ENCODE measurements at regions not wholly inside any gene's neighbourhood (a gene's known extent, or its start where the extent isn't known, plus 50 kb on each side); places are given as distances from the start of the nearest gene placed in this dataset.

DNA sequence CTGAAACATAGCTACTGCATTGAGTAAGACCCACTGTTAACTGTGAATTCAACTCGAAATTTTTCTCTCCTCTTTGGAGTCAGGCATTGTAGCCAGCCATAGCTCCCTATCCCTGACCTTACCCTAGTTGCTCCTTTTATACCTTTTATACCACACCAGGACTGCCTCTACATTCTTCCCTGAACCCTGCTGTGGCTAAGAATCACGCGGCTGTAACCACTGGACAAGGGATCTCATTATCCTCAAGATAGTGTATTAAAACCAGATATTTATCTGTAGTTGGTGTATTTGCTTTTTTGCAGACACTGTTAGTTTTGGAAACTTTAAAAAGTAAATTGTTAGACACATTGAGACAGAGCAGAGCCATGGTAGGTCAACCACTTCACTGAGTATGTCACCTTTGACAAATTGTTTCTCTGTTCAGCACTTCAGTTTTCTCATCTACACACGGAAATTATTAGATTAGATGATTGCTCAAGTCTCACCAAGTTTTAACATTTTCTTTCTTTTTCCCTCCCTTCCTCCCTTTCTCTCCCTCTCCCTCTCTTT, 136.5 kb upstream of the PRNP start:
- FAIRE-seq (no peak), DNase-seq (ENCODE audit: low read depth) (no peak)
- Histone ChIP-seq H3K27me3 (ENCODE audit: control insufficient read depth, insufficient read depth, low read length) (no peaks in the 10 kb centered on the region), H3K4me3 (ENCODE audit: low read depth, low read length) (no peak overlapping the region), H3K36me3 (ENCODE audit: control insufficient read depth, insufficient read depth, low read length) (no peaks in the 10 kb centered on the region)
- TF ChIP-seq, protein P1, sequence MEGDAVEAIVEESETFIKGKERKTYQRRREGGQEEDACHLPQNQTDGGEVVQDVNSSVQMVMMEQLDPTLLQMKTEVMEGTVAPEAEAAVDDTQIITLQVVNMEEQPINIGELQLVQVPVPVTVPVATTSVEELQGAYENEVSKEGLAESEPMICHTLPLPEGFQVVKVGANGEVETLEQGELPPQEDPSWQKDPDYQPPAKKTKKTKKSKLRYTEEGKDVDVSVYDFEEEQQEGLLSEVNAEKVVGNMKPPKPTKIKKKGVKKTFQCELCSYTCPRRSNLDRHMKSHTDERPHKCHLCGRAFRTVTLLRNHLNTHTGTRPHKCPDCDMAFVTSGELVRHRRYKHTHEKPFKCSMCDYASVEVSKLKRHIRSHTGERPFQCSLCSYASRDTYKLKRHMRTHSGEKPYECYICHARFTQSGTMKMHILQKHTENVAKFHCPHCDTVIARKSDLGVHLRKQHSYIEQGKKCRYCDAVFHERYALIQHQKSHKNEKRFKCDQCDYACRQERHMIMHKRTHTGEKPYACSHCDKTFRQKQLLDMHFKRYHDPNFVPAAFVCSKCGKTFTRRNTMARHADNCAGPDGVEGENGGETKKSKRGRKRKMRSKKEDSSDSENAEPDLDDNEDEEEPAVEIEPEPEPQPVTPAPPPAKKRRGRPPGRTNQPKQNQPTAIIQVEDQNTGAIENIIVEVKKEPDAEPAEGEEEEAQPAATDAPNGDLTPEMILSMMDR (IDR thresholded peaks at IDR 0.05; ENCODE audit: insufficient read depth, low read length, severe bottlenecking) = no peak

DNA sequence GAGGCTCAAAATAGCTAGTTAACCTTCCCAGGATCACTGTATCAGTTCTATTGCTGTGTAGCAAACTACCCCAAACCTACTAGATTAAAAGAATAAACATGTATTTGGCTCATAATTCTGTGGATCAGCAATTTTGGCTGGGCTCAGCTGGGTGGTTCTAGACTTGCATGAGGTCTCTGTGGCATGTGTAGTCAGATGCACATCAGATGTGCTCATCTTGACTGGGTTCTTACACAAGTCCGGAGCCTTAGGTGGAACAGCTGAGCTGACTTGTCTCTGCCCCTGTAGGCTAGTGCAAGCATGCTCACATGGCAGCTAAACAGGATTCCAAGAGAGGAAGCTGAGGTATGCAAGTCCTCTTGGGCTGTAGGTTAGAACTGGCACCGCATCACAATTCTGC, 137.7 kb upstream of the PRNP start:
- Histone ChIP-seq H3K4me3 (ENCODE audit: low read depth, low read length) (no peak overlapping the region), H3K36me3 (ENCODE audit: control insufficient read depth, insufficient read depth, low read length) (no peaks in the 10 kb centered on the region), H3K27me3 (ENCODE audit: control insufficient read depth, insufficient read depth, low read length) (no peaks in the 10 kb centered on the region)
- FAIRE-seq = no peak
- DNase-seq (ENCODE audit: low read depth) = peak; percentile 95
- TF ChIP-seq, protein P1 (IDR thresholded peaks at IDR 0.05; ENCODE audit: insufficient read depth, low read length, severe bottlenecking) = no peak

DNA sequence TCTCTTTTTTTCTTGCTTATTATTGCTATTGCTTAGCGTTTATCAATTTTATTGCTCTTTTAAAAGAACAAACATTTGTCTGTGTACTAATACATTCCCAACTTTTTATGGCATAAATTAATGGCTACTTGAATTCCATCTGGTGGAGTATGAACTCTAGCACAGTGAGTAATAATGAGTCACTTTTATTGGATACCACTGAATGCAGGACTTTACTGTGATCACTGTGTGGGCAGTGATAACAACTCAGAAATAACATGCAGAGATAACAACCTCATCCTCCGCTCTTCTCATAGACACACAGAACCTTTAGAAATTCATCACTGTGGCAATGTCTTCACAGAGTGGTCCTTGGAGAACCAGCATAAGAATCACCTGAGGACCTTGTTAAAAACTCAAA, 139.5 kb upstream of the PRNP start:
- Histone ChIP-seq H3K27me3 (ENCODE audit: control insufficient read depth, insufficient read depth, low read length) (no peaks in the 10 kb centered on the region), H3K36me3 (ENCODE audit: control insufficient read depth, insufficient read depth, low read length) (no peaks in the 10 kb centered on the region), H3K4me3 (ENCODE audit: low read depth, low read length) (no peak overlapping the region)
- DNase-seq (ENCODE audit: low read depth) (peak; percentile 88), FAIRE-seq (no peak)
- TF ChIP-seq, protein P1 (IDR thresholded peaks at IDR 0.05; ENCODE audit: insufficient read depth, low read length, severe bottlenecking) = no peak

DNA sequence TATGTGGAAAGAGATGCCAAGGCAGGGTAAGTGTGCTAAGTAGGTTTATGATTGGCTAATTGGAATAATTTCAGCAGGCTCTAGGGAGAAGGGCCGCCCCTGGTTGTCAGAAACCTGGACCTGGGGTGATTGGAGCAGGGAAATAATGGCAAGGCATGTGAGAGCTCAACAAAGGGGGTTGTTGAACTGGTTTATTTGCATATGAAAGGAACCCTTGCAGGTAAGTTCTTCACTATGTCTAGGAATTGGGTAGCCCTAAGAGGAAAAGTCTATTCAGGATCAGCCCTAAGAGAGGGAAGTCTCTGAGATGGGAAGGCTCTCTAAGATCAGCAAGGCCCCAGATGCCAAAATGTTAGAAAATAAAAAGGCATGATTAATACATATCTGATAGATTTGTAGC, 139.9 kb upstream of the PRNP start:
- H3K27me3 ChIP-seq (ENCODE audit: control insufficient read depth, insufficient read depth, low read length) = no peaks in the 10 kb centered on the region
- H3K4me3 ChIP-seq (ENCODE audit: low read depth, low read length) = no peak overlapping the region
- FAIRE-seq = no peak
- no peaks in the 10 kb centered on the region for H3K36me3 ChIP-seq (ENCODE audit: control insufficient read depth, insufficient read depth, low read length)
- no peak for DNase-seq (ENCODE audit: low read depth)
- TF ChIP-seq, protein P1 (IDR thresholded peaks at IDR 0.05; ENCODE audit: insufficient read depth, low read length, severe bottlenecking) = no peak

DNA sequence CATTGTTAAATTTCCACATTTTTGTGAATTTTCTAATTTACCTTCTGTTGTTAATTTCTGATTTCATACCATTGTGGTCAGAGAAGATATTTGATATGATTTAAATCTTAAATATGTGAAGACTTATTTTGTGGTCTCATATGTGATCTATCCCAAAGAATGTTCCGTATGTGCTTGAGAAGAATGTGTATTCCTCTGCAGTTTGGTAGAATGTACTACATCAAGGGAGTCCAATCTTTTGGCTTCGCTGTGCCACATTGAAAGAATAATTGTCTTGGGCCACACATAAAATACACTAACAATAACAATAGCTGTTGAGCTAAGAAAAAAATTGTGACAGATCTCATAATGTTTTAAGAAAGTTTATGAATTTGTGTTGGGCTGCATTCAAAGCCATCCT, 140.7 kb upstream of the PRNP start:
- H3K27me3 ChIP-seq (ENCODE audit: control insufficient read depth, insufficient read depth, low read length) = no peaks in the 10 kb centered on the region
- TF ChIP-seq, protein P1 (IDR thresholded peaks at IDR 0.05; ENCODE audit: insufficient read depth, low read length, severe bottlenecking) = no peak
- DNase-seq (ENCODE audit: low read depth) (no peak), FAIRE-seq (no peak)
- H3K36me3 ChIP-seq (ENCODE audit: control insufficient read depth, insufficient read depth, low read length) = no peaks in the 10 kb centered on the region
- no peak overlapping the region for H3K4me3 ChIP-seq (ENCODE audit: low read depth, low read length)

DNA sequence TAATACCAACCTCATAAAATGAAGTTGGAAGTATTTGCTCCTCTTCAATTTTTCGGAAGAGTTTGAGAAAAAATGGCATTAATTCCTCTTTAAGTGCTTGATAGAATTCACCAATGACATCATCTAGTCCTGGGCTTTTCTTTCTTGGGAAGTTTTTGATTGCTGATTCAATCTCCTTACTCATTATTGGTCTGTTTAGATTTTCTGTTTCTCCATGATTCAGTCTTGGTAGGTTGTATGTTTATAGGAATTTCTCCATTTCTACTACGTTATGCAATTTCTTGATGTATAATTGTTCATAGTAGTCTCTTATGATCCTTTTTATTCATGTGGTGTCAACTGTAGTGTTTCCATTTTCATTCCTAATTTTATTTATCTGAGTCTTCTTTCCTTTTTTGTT, 141.5 kb upstream of the PRNP start:
- DNase-seq (ENCODE audit: low read depth) = peak; percentile 84
- TF ChIP-seq, protein P1 (IDR thresholded peaks at IDR 0.05; ENCODE audit: insufficient read depth, low read length, severe bottlenecking) = no peak

More for the DNA sequence above, 141.5 kb upstream of the PRNP start:
- no peak for FAIRE-seq
- Histone ChIP-seq H3K27me3 (ENCODE audit: control insufficient read depth, insufficient read depth, low read length) (no peaks in the 10 kb centered on the region), H3K4me3 (ENCODE audit: low read depth, low read length) (no peak overlapping the region), H3K36me3 (ENCODE audit: control insufficient read depth, insufficient read depth, low read length) (no peaks in the 10 kb centered on the region)

Measured in bronchial epithelial cell (primary cell).